Activated CD8-positive, alpha-beta T cell treated with anti-CD3 and anti-CD28 coated beads, Interleukin-2, amount 10 ng/mL, durations not matched to agents 7 days and 5 days (primary cell): ENCODE measurements at regions not wholly inside any gene's neighbourhood (a gene's known extent, or its start where the extent isn't known, plus 50 kb on each side); places are given as distances from the start of the nearest gene placed in this dataset.

Experiments
- ATAC-seq: fragments of 150-1000 bp; cut with Tn5 transposase; one replicate; pipeline ENCODE4 v1.10.0; 2021; ENCODE audit warnings: moderate library complexity
- CTCF ChIA-PET: fragments of 350-600 bp; sonication (Branson Sonifier 250); formaldehyde crosslinking; loops from one replicate; lab custom pipeline; 2021; ENCODE audit warnings: antibody characterized with exemption; lab: Charles Lee
- POLR2A ChIA-PET: fragments of 350-600 bp; sonication (Branson Sonifier 250); formaldehyde crosslinking; loops from one replicate; lab custom pipeline; 2021; ENCODE audit warnings: antibody characterized with exemption; lab: Charles Lee
- DNase-seq: peaks from one replicate; pipeline ENCODE4 v3.0.0-alpha.2; 2020
- H3K27ac Mint-ChIP-seq: one replicate; pipeline ENCODE4 v1.8.0; 2021; ENCODE audit warnings: mild to moderate bottlenecking, mixed read lengths
- H3K27me3 Mint-ChIP-seq: one replicate; pipeline ENCODE4 v1.8.0; 2021; ENCODE audit warnings: low read depth, mixed read lengths
- H3K36me3 Mint-ChIP-seq: one replicate; pipeline ENCODE4 v1.8.0; 2021; ENCODE audit warnings: low read depth, mixed read lengths
- H3K4me1 Mint-ChIP-seq: one replicate; pipeline ENCODE4 v1.8.0; 2021; ENCODE audit warnings: low read depth, mixed read lengths
- H3K4me3 Mint-ChIP-seq: one replicate; pipeline ENCODE4 v1.8.0; 2021; ENCODE audit warnings: mild to moderate bottlenecking, mixed read lengths
- H3K9me3 Mint-ChIP-seq: one replicate; pipeline ENCODE4 v1.8.0; 2022; ENCODE audit warnings: mixed read lengths; ENCODE audit not compliant: insufficient read depth

DNA sequence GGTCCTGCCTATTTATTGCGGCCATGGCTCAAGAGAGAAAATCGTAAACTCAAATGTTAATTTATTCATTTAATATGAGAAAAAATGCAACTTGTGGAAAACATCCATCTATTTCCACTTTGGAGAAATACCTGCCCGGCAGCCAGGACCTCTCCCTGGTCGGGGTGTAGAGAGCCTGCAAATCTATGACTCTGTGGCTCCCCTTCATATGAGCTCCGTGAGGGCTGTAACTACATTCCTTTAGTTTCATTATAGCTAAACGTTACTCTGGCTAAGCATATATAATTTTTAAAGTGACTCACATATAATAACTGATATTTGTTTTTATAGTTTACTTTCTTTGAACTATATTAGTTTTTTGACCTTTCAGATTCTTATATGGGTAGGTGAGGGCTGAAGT is 857.8 kb upstream of the FAT3 start:
- H3K27me3 Mint-ChIP-seq, result no peaks in the 10 kb centered on the region
- H3K36me3 Mint-ChIP-seq, result no peaks in the 10 kb centered on the region
- DNase-seq (no peak), ATAC-seq (no peak)
- H3K4me3 Mint-ChIP-seq, result no peak overlapping the region
- H3K4me1 Mint-ChIP-seq, result no peaks in the 10 kb centered on the region
- H3K27ac Mint-ChIP-seq, result no peak overlapping the region
- peaks cover 7% of the 10 kb centered on the region for H3K9me3 Mint-ChIP-seq
- CTCF ChIA-PET, result no interaction called here
- POLR2A ChIA-PET, result no interaction called here

DNA sequence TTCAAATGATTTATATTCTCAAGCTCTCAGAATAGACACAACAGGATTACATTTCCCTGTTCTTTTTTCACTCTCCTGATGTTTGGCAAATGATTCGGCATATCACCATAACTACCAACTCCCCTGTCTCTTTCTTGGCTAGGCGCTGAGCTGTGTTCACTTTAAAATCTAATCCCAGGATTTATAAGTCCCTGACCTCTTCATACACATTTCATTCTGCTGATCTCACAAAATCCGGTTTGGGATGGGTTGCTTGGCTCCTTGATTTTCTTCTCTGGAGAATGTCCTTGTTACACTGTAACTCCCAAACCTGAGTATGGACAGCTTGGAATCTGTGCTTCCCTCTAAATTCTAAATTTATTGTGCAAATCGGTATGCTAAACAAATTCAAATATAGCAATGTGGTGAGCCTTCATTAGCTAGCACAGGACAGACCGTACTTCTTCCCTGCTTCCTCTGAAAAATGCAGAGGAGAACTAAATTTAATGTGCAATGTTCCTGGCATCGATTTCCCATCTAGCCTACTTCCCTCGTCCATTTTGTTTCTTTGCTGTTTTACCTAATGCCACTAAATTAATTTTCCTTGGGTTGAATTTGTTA is 858.5 kb upstream of the FAT3 start:
- DNase-seq, result no peak
- H3K4me1 Mint-ChIP-seq, result no peaks in the 10 kb centered on the region
- POLR2A ChIA-PET, result no interaction called here
- CTCF ChIA-PET, result no interaction called here
- H3K27me3 Mint-ChIP-seq, result no peaks in the 10 kb centered on the region
- no peak overlapping the region for H3K27ac Mint-ChIP-seq
- no peak for ATAC-seq
- H3K4me3 Mint-ChIP-seq, result no peak overlapping the region
- H3K36me3 Mint-ChIP-seq, result no peaks in the 10 kb centered on the region
- H3K9me3 Mint-ChIP-seq, result peaks cover 7% of the 10 kb centered on the region

DNA sequence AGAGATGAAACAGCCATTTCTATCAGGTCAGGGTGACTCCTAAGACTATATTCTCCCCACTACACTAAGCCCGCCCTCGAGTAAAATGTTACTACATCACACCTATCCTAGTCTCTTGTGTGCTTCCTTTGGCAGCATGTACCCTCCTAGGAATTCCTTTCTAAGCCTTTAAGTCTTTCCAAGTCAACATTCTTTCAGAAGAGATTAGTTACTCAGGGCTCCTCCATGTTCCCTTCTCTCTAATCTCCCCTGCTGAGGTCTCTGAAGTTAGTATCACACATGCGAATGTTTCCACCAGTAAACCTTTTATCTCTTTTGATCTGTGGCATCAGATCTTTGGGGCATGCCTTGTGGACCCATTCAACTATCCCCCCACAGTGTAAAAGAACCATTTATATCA is 873.7 kb upstream of the FAT3 start:
- Mint-ChIP-seq H3K27ac (no peak overlapping the region), H3K36me3 (no peaks in the 10 kb centered on the region), H3K27me3 (no peaks in the 10 kb centered on the region), H3K4me3 (no peak overlapping the region), H3K9me3 (peaks cover 12% of the 10 kb centered on the region), H3K4me1 (no peaks in the 10 kb centered on the region)
- CTCF ChIA-PET, result no interaction called here
- no peak for ATAC-seq
- POLR2A ChIA-PET, result no interaction called here
- DNase-seq, result no peak

DNA sequence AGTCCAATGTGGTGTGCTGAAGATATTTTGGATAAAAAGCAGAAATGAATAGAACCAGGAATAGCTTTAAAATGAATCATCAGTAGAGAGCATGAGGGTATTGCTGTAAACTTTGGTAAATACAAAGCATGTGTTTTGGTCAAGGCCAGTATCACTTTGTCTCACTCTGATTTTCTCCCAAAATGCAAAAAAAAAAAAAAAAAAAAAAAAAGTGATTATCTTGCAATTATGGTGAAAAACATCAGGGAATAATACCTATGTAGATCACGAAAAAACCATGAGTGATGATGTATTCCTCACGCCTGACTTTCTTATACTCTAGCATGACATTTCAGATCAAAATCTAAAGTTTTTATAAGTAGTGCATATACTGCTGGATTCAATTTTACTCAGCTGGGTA is 897.9 kb upstream of the FAT3 start:
- Mint-ChIP-seq H3K4me3 (no peak overlapping the region), H3K27me3 (no peaks in the 10 kb centered on the region), H3K9me3 (no peaks in the 10 kb centered on the region), H3K27ac (no peak overlapping the region), H3K4me1 (no peaks in the 10 kb centered on the region), H3K36me3 (no peaks in the 10 kb centered on the region)
- ATAC-seq (no peak), DNase-seq (no peak)
- ChIA-PET CTCF (no interaction called here), POLR2A (no interaction called here)

- Mint-ChIP-seq H3K4me3 (no peak overlapping the region), H3K27ac (no peak overlapping the region), H3K9me3 (no peaks in the 10 kb centered on the region), H3K27me3 (no peaks in the 10 kb centered on the region), H3K36me3 (no peaks in the 10 kb centered on the region), H3K4me1 (no peaks in the 10 kb centered on the region)
- ChIA-PET CTCF (no interaction called here), POLR2A (no interaction called here)
- DNase-seq (no peak), ATAC-seq (no peak)
These were observed 898.3 kb upstream of the FAT3 start for GRCh38 chr11:91326280-91326679.

DNA sequence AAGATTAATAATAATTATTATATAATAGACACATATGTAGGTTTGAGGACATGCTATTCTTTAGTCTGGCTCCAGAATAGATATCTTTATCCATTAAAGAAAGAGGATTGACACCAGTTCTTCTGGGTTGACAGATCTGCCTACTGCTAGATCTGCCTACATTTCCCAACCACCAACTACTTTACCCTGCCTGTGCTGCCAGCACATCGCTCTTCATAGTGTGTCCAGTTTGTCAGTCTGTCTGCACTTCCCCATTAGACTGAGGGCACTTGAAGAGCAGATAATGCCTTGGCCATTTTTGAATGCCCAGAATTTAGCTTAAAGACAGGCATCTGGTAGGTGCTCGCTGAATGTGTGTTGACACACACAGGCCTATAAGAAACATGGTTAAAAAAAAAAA is 910.1 kb upstream of the FAT3 start:
- POLR2A ChIA-PET, result no interaction called here
- Mint-ChIP-seq H3K9me3 (no peaks in the 10 kb centered on the region), H3K27ac (no peak overlapping the region), H3K27me3 (no peaks in the 10 kb centered on the region), H3K36me3 (no peaks in the 10 kb centered on the region), H3K4me3 (no peak overlapping the region), H3K4me1 (no peaks in the 10 kb centered on the region)
- CTCF ChIA-PET, result interaction anchor here (0.9 to 1.1 kb wide), 2 partner anchors 8 to 10 kb away, joined by 3 to 4 read pairs; no protein-coding TSS in a partner anchor
- no peak for DNase-seq
- no peak for ATAC-seq

- H3K36me3 Mint-ChIP-seq, result no peaks in the 10 kb centered on the region
- ChIA-PET CTCF (no interaction called here), POLR2A (no interaction called here)
- no peak for DNase-seq
- no peak overlapping the region for H3K27ac Mint-ChIP-seq
- H3K9me3 Mint-ChIP-seq, result no peaks in the 10 kb centered on the region
- no peaks in the 10 kb centered on the region for H3K4me1 Mint-ChIP-seq
- no peak for ATAC-seq
- H3K27me3 Mint-ChIP-seq, result no peaks in the 10 kb centered on the region
- H3K4me3 Mint-ChIP-seq, result no peak overlapping the region
These were observed 912.1 kb upstream of the FAT3 start for GRCh38 chr11:91312541-91312940.

DNA sequence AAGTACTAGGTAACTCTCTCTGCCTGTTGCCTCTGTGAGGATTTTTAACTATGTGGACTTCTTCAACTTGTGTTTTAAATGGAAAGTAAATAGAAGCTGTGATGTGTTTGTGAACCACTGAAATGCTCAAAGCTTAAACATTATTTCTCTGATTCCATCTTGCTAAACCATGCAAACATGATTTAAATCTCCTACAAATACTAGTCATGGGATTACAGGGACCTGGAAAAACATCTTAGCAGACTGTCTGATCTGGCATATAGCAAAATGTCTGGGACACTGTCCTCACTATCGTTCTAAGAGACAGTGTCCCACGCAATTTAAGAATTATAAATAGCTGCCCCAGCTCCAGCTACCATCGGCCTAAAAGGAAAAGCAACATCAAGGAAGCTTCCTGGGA is 914.5 kb upstream of the FAT3 start:
- ChIA-PET CTCF (no interaction called here), POLR2A (no interaction called here)
- ATAC-seq, result no peak

GRCh38 chr11:91308069-91308468 is 916.5 kb upstream of the FAT3 start:
- POLR2A ChIA-PET, result no interaction called here
- CTCF ChIA-PET, result no interaction called here
- DNase-seq (no peak), ATAC-seq (no peak)
- Mint-ChIP-seq H3K27me3 (no peaks in the 10 kb centered on the region), H3K4me3 (no peak overlapping the region), H3K4me1 (no peaks in the 10 kb centered on the region), H3K9me3 (no peaks in the 10 kb centered on the region), H3K27ac (no peak overlapping the region), H3K36me3 (no peaks in the 10 kb centered on the region)

More for the DNA sequence above, 914.5 kb upstream of the FAT3 start:
- Mint-ChIP-seq H3K4me1 (no peaks in the 10 kb centered on the region), H3K27me3 (no peaks in the 10 kb centered on the region), H3K36me3 (no peaks in the 10 kb centered on the region), H3K27ac (no peak overlapping the region), H3K4me3 (no peak overlapping the region), H3K9me3 (no peaks in the 10 kb centered on the region)
- no peak for DNase-seq

DNA sequence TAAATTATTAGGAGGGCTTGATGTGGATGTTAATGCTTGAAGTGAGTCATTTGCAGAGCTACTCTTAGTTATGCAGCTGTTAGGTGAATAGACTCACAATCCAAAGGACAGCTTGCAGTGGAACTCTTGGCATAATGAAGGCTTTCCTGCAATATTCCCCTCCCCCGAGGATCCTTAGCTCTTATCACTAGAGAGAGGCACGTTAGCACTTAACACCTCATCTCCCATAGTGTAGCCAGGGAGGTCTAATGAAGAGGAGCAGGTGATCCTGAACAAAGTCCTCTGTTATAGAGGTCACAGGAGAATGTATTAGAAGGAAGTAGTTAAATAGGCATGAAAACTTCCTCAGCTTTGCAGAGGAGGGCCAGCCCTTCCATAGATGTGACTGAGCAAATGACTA is 919.2 kb upstream of the FAT3 start:
- H3K9me3 Mint-ChIP-seq, result no peaks in the 10 kb centered on the region
- no peaks in the 10 kb centered on the region for H3K4me1 Mint-ChIP-seq
- ATAC-seq (no peak), DNase-seq (no peak)
- H3K4me3 Mint-ChIP-seq, result no peak overlapping the region
- H3K36me3 Mint-ChIP-seq, result no peaks in the 10 kb centered on the region
- H3K27ac Mint-ChIP-seq, result no peak overlapping the region
- no peaks in the 10 kb centered on the region for H3K27me3 Mint-ChIP-seq
- ChIA-PET CTCF (no interaction called here), POLR2A (no interaction called here)

DNA sequence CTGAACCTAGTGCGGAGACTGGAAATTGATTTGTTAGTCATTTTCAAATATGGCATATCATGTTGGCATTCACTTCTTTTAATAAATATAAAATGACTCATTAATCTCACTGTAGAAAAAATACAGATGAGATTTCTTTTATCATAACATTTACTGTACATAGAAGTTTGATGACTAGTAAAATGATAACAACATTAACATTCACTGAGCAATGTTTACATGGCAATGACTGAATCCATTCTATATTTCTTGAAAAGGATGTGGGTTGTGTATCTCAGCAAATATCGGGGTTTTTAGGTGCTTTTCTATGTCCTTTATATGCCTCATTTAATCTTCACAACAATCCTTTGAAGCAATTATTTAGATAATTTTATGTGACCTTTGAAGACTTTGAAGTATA is 920.9 kb upstream of the FAT3 start:
- Mint-ChIP-seq H3K9me3 (no peaks in the 10 kb centered on the region), H3K4me1 (no peaks in the 10 kb centered on the region), H3K27me3 (no peaks in the 10 kb centered on the region), H3K36me3 (no peaks in the 10 kb centered on the region), H3K27ac (no peak overlapping the region), H3K4me3 (no peak overlapping the region)
- CTCF ChIA-PET, result interaction anchor here (1.3 kb wide), 1 partner anchor 10 kb away, joined by 3 read pairs; no protein-coding TSS in a partner anchor
- POLR2A ChIA-PET, result no interaction called here
- DNase-seq, result no peak
- no peak for ATAC-seq

DNA sequence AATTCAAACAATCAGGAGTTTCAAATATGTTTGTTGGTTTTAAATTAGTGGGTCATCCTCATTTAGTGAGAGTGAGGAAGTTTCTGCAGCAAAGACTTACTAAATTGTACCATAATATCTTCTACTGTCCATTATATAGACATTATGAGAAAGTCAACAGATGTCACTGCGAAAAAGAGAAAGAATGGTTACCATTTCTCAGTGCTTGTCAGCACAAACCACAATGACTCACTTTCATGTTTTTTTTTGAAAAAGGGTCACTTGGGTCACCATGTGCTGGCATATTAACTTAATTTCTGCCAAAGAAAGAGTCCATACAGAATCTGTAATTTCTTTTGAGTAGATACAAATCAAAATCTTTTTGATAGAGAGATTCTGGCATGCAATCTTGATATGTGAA is 924.6 kb upstream of the FAT3 start:
- CTCF ChIA-PET, result no interaction called here
- no peaks in the 10 kb centered on the region for H3K27me3 Mint-ChIP-seq
- no peak for ATAC-seq

DNA sequence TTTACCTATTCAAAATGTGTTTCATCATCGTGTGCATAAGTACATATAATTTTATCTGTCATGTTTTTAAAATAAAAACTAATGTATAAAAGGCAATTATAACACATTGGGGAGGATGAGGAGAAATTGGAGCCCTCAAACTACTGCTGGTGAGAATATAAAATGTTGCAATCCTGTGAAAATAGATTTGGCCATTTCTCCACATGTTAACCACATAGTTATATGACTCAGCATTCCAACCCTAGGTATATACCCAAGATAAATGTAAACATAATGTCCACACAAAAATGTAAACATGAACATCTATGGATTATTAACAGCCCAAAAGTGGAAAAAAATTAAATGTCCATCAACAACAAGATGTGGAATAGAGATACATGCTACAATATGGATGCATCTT is 928.0 kb upstream of the FAT3 start:
- Mint-ChIP-seq H3K9me3 (no peaks in the 10 kb centered on the region), H3K27me3 (no peaks in the 10 kb centered on the region), H3K27ac (no peak overlapping the region), H3K4me3 (no peak overlapping the region), H3K4me1 (no peaks in the 10 kb centered on the region), H3K36me3 (no peaks in the 10 kb centered on the region)
- CTCF ChIA-PET, result no interaction called here
- no peak for DNase-seq
- POLR2A ChIA-PET, result no interaction called here
- ATAC-seq, result no peak

More for the DNA sequence above, 924.6 kb upstream of the FAT3 start:
- H3K4me3 Mint-ChIP-seq, result no peak overlapping the region
- H3K36me3 Mint-ChIP-seq, result no peaks in the 10 kb centered on the region
- no peak for DNase-seq
- POLR2A ChIA-PET, result no interaction called here
- H3K9me3 Mint-ChIP-seq, result no peaks in the 10 kb centered on the region
- no peak overlapping the region for H3K27ac Mint-ChIP-seq
- no peaks in the 10 kb centered on the region for H3K4me1 Mint-ChIP-seq
